ENCODE measurements at regions not wholly inside any gene's neighbourhood (a gene's known extent, or its start where the extent isn't known, plus 50 kb on each side); places are given as distances from the start of the nearest gene placed in this dataset.
A peak's percentile ranks its signal among the peaks of the same experiment; 100 is the strongest.

DNA sequence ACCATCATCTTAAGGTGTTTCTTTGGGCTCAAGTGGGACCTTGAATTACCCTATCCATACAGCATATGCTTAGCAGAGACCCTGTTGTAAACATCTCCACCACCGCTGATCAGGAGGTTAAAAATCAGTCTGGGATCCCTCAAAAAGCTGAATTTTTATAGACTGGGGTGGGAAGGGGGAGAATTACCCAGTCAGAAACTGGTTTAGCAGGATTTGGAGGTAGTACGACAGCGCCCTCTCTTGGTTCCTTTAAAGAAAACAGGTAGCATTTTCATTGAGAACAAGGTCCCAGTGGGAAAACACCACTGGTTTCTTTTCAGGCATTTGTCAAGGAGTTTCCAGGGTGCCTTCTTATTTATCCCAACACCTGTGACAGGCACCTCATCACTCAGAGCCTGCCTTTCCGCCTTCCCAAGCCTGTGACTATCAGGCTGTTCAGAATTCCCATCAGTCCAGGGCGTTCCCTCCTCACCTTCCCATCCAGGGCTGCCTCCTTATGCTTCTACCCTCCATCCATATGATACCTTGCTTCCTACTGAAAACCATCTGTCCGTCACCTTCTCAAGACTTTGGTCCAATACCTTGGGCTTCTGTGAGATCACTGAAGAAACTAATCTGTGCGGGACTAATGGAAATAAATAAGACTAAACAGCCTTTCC lies 203.8 kb upstream of the RAI14 start:
- TF ChIP-seq, protein P1, sequence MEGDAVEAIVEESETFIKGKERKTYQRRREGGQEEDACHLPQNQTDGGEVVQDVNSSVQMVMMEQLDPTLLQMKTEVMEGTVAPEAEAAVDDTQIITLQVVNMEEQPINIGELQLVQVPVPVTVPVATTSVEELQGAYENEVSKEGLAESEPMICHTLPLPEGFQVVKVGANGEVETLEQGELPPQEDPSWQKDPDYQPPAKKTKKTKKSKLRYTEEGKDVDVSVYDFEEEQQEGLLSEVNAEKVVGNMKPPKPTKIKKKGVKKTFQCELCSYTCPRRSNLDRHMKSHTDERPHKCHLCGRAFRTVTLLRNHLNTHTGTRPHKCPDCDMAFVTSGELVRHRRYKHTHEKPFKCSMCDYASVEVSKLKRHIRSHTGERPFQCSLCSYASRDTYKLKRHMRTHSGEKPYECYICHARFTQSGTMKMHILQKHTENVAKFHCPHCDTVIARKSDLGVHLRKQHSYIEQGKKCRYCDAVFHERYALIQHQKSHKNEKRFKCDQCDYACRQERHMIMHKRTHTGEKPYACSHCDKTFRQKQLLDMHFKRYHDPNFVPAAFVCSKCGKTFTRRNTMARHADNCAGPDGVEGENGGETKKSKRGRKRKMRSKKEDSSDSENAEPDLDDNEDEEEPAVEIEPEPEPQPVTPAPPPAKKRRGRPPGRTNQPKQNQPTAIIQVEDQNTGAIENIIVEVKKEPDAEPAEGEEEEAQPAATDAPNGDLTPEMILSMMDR (IDR thresholded peaks at IDR 0.05) = peak; percentile 71
- Mint-ChIP-seq H3K27ac (ENCODE audit: unreplicated experiment) (no peak overlapping the region), H3K4me3 (ENCODE audit: unreplicated experiment) (no peak overlapping the region), H3K9me3 (ENCODE audit: low read depth) (no peaks in the 10 kb centered on the region), H3K36me3 (ENCODE audit: low read depth) (peaks cover 2% of the 10 kb centered on the region), H3K27me3 (ENCODE audit: low read depth) (peaks cover 26% of the 10 kb centered on the region), H3K4me1 (ENCODE audit: low read depth) (no peaks in the 10 kb centered on the region)
- no peak for DNase-seq (ENCODE audit: low spot score)

DNA sequence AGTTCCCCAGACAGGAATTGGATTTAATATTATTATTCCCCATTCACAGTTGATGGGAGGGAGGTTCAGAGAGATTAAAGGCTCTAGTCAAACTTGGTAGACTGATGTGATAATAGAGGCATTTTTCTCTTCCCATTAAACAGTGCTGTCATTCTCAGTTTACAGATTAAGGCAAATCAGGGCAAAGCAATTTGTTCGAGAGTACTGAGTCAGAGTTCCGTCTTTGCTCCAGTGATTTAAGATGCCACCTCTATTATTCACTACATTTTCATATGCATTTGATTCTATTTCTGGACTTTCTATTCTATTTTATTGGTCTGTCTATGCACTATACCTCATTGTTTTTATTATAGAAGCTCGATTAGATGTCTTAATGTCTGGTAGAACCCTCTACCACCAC lies 201.0 kb upstream of the RAI14 start:
- H3K4me1 Mint-ChIP-seq (ENCODE audit: low read depth) = no peaks in the 10 kb centered on the region
- TF ChIP-seq, protein P1 (IDR thresholded peaks at IDR 0.05) = no peak
- no peak overlapping the region for H3K27ac Mint-ChIP-seq (ENCODE audit: unreplicated experiment)
- no peak for DNase-seq (ENCODE audit: low spot score)
- H3K4me3 Mint-ChIP-seq (ENCODE audit: unreplicated experiment) = no peak overlapping the region
- H3K27me3 Mint-ChIP-seq (ENCODE audit: low read depth) = peaks cover 16% of the 10 kb centered on the region
- peaks cover 2% of the 10 kb centered on the region for H3K9me3 Mint-ChIP-seq (ENCODE audit: low read depth)
- H3K36me3 Mint-ChIP-seq (ENCODE audit: low read depth) = peaks cover 2% of the 10 kb centered on the region

DNA sequence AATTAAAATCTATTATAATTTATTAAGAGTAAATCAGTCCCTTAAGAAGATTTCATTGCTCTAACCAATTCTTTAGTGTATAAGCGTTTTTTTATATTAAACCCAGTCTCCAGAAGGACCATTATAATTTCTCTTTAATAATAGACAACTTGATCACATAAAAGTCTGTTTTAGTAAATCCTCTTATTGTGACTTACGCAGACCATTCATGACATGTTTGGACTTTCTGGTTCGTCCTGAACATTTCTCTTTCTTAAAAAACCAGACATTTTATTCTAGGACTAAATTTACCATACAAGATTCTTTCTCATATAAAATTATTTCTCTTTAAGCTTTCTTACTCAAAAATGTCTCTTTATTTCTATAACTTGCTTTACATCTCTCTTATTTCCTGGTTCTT lies 196.2 kb upstream of the RAI14 start:
- TF ChIP-seq, protein P1 (IDR thresholded peaks at IDR 0.05) = no peak
- Mint-ChIP-seq H3K4me1 (ENCODE audit: low read depth) (peaks cover 9% of the 10 kb centered on the region), H3K27ac (ENCODE audit: unreplicated experiment) (no peak overlapping the region), H3K36me3 (ENCODE audit: low read depth) (no peaks in the 10 kb centered on the region), H3K9me3 (ENCODE audit: low read depth) (peaks cover 10% of the 10 kb centered on the region), H3K4me3 (ENCODE audit: unreplicated experiment) (no peak overlapping the region), H3K27me3 (ENCODE audit: low read depth) (no peaks in the 10 kb centered on the region)
- no peak for DNase-seq (ENCODE audit: low spot score)

DNA sequence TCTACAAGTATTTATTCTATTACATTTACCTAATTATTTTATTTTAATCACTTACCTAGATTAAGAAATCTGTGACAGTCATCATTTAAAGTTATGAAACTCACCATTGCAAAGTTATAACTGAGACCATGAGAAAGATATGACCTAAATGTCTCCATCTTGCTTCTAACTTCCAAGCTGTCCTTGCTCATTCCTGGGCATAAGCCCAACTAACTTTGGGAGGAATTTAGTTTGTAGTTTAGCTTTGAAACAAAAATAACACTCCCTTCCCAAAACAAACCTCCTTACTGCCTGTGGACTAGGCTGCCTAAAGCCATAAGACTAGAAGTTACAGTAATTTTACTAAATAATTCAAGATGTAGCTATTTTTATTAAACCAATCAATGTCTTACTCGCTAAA lies 195.6 kb upstream of the RAI14 start:
- Mint-ChIP-seq H3K27ac (ENCODE audit: unreplicated experiment) (no peak overlapping the region), H3K9me3 (ENCODE audit: low read depth) (peaks cover 10% of the 10 kb centered on the region), H3K36me3 (ENCODE audit: low read depth) (no peaks in the 10 kb centered on the region), H3K27me3 (ENCODE audit: low read depth) (no peaks in the 10 kb centered on the region), H3K4me3 (ENCODE audit: unreplicated experiment) (no peak overlapping the region), H3K4me1 (ENCODE audit: low read depth) (peaks cover 13% of the 10 kb centered on the region)
- TF ChIP-seq, protein P1 (IDR thresholded peaks at IDR 0.05) = no peak
- no peak for DNase-seq (ENCODE audit: low spot score)

DNA sequence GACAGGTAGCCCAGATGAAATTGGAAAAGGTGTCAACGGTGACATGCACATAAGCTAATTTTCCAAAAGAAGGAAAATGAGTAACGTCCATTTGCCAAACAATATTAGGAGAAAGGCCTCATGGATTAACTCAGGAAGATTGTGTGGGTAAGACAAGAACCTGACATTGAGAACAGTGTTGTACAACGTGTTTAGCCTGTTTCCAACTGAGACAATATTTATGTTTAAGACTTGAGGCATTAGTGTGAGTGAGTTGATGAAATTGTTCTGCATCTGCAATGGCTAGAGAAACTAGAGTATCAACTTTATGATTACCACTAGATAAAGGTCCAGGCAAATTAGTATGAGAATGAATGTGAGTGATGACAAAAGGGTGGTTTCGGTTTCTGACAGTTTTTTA lies 191.3 kb upstream of the RAI14 start:
- DNase-seq (ENCODE audit: low spot score) = no peak
- H3K27ac Mint-ChIP-seq (ENCODE audit: unreplicated experiment) = no peak overlapping the region
- peaks cover 17% of the 10 kb centered on the region for H3K4me1 Mint-ChIP-seq (ENCODE audit: low read depth)
- H3K27me3 Mint-ChIP-seq (ENCODE audit: low read depth) = peaks cover 4% of the 10 kb centered on the region
- TF ChIP-seq, protein P1 (IDR thresholded peaks at IDR 0.05) = no peak
- H3K36me3 Mint-ChIP-seq (ENCODE audit: low read depth) = no peaks in the 10 kb centered on the region
- H3K9me3 Mint-ChIP-seq (ENCODE audit: low read depth) = peaks cover 7% of the 10 kb centered on the region
- H3K4me3 Mint-ChIP-seq (ENCODE audit: unreplicated experiment) = no peak overlapping the region
